ENCODE measurements at regions not wholly inside any gene's neighbourhood (a gene's known extent, or its start where the extent isn't known, plus 50 kb on each side); places are given as distances from the start of the nearest gene placed in this dataset.
"Not testable (repeated sequence)": the region's sequence is repeated elsewhere in the genome, so short reads cannot be mapped to it uniquely, and the experiment has no call there.

DNA sequence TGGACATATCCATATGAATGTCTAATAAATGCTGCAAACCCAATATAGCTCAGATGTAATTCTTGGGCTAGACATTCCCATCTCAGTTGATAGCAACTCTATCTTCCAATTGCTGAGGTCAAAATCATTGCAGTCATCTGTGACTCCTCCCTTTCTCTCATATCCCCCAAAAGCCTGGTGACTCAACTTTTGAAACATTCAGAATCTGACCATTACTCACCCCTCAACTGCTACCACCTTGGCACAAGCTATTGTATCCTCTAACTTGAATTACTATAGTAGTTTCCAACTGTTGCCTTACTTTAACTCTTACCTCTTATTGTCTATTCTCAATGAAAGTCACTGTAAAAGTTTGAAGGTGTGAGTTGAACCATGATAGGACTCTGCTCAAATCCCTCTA is 600.1 kb upstream of the RGMB start:
- no peak overlapping the region for H3K4me3 ChIP-seq (ENCODE audit: low read depth, low read length)
- TF ChIP-seq, protein P1, sequence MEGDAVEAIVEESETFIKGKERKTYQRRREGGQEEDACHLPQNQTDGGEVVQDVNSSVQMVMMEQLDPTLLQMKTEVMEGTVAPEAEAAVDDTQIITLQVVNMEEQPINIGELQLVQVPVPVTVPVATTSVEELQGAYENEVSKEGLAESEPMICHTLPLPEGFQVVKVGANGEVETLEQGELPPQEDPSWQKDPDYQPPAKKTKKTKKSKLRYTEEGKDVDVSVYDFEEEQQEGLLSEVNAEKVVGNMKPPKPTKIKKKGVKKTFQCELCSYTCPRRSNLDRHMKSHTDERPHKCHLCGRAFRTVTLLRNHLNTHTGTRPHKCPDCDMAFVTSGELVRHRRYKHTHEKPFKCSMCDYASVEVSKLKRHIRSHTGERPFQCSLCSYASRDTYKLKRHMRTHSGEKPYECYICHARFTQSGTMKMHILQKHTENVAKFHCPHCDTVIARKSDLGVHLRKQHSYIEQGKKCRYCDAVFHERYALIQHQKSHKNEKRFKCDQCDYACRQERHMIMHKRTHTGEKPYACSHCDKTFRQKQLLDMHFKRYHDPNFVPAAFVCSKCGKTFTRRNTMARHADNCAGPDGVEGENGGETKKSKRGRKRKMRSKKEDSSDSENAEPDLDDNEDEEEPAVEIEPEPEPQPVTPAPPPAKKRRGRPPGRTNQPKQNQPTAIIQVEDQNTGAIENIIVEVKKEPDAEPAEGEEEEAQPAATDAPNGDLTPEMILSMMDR (conservative IDR thresholded peaks at IDR 0.05; ENCODE audit: low read depth, low read length), result no peak
- peak; percentile 10 for DNase-seq (ENCODE audit: low read depth)

GRCh38 chr5:98175474-98175873 is 598.0 kb upstream of the RGMB start:
- no peak overlapping the region for H3K4me3 ChIP-seq (ENCODE audit: low read depth, low read length)
- TF ChIP-seq, protein P1 (conservative IDR thresholded peaks at IDR 0.05; ENCODE audit: low read depth, low read length), result no peak
- DNase-seq (ENCODE audit: low read depth), result no peak

GRCh38 chr5:98179791-98180755 is 593.4 kb upstream of the RGMB start:
- no peak for DNase-seq (ENCODE audit: low read depth)
- no peak overlapping the region for H3K4me3 ChIP-seq (ENCODE audit: low read depth, low read length)
- TF ChIP-seq, protein P1 (conservative IDR thresholded peaks at IDR 0.05; ENCODE audit: low read depth, low read length), result no peak

GRCh38 chr5:98186128-98186527 is 587.3 kb upstream of the RGMB start:
- DNase-seq (ENCODE audit: low read depth), result no peak
- H3K4me3 ChIP-seq (ENCODE audit: low read depth, low read length), result no peak overlapping the region
- TF ChIP-seq, protein P1 (conservative IDR thresholded peaks at IDR 0.05; ENCODE audit: low read depth, low read length), result no peak

- TF ChIP-seq, protein P1 (conservative IDR thresholded peaks at IDR 0.05; ENCODE audit: low read depth, low read length), result no peak
- no peak overlapping the region for H3K4me3 ChIP-seq (ENCODE audit: low read depth, low read length)
- no peak for DNase-seq (ENCODE audit: low read depth)
Measured at GRCh38 chr5:98187945-98188344, 585.5 kb upstream of the RGMB start.

- not testable (repeated sequence) for DNase-seq (ENCODE audit: low read depth); H3K4me3 ChIP-seq (ENCODE audit: low read depth, low read length)
Measured at GRCh38 chr5:98190344-98190743, 583.1 kb upstream of the RGMB start.

- H3K4me3 ChIP-seq (ENCODE audit: low read depth, low read length), result no peak overlapping the region
- TF ChIP-seq, protein P1 (conservative IDR thresholded peaks at IDR 0.05; ENCODE audit: low read depth, low read length), result no peak
- DNase-seq (ENCODE audit: low read depth), result no peak
Measured at GRCh38 chr5:98193921-98194760, 579.3 kb upstream of the RGMB start.
